ENCODE measurements at regions not wholly inside any gene's neighbourhood (a gene's known extent, or its start where the extent isn't known, plus 50 kb on each side); places are given as distances from the start of the nearest gene placed in this dataset.
"Not testable (repeated sequence)": the region's sequence is repeated elsewhere in the genome, so short reads cannot be mapped to it uniquely, and the experiment has no call there.

GRCh38 chr5:85441853-85442252 is 1057.2 kb upstream of the EDIL3 start:
- no peaks in the 10 kb centered on the region for H3K4me1 ChIP-seq (ENCODE audit: control insufficient read depth in 1 of 2, insufficient read depth in 2 of 2, low read length in 2 of 2)
- H3K27me3 ChIP-seq (ENCODE audit: control insufficient read depth in 1 of 2, insufficient read depth in 2 of 2, low read length in 2 of 2) = no peaks in the 10 kb centered on the region

GRCh38 chr5:85452322-85453025 is 1067.8 kb upstream of the EDIL3 start:
- Histone ChIP-seq H3K9ac (ENCODE audit: low read depth in 1 of 2, low read length in 2 of 2) (no peak overlapping the region), H3K4me1 (ENCODE audit: control insufficient read depth in 1 of 2, insufficient read depth in 2 of 2, low read length in 2 of 2) (no peaks in the 10 kb centered on the region), H3K36me3 (ENCODE audit: control insufficient read depth in 1 of 2, insufficient read depth in 2 of 2, low read length in 2 of 2) (no peaks in the 10 kb centered on the region), H3K27ac (ENCODE audit: low read depth, low read length) (no peak overlapping the region), H3K27me3 (ENCODE audit: control insufficient read depth in 1 of 2, insufficient read depth in 2 of 2, low read length in 2 of 2) (no peaks in the 10 kb centered on the region), H3K4me3 (ENCODE audit: low read depth in 1 of 2, low read length in 2 of 2) (no peak overlapping the region), H3K9me3 (ENCODE audit: control insufficient read depth in 1 of 2, low read length in 2 of 2) (peaks cover 0 to 6% of the 10 kb centered on the region in 2 donors)

More at GRCh38 chr5:85441853-85442252, 1057.2 kb upstream of the EDIL3 start:
- H3K36me3 ChIP-seq (ENCODE audit: control insufficient read depth in 1 of 2, insufficient read depth in 2 of 2, low read length in 2 of 2) = no peaks in the 10 kb centered on the region
- H3K9me3 ChIP-seq (ENCODE audit: control insufficient read depth in 1 of 2, low read length in 2 of 2) = no peaks in the 10 kb centered on the region
- H3K9ac ChIP-seq (ENCODE audit: low read depth in 1 of 2, low read length in 2 of 2) = no peak overlapping the region
- H3K27ac ChIP-seq (ENCODE audit: low read depth, low read length) = no peak overlapping the region
- H3K4me3 ChIP-seq (ENCODE audit: low read depth in 1 of 2, low read length in 2 of 2) = no peak overlapping the region

GRCh38 chr5:85453026-85453349 is 1068.3 kb upstream of the EDIL3 start:
- H3K27me3 ChIP-seq (ENCODE audit: control insufficient read depth in 1 of 2, insufficient read depth in 2 of 2, low read length in 2 of 2) = no peaks in the 10 kb centered on the region
- no peak overlapping the region for H3K4me3 ChIP-seq (ENCODE audit: low read depth in 1 of 2, low read length in 2 of 2)
- no peaks in the 10 kb centered on the region for H3K36me3 ChIP-seq (ENCODE audit: control insufficient read depth in 1 of 2, insufficient read depth in 2 of 2, low read length in 2 of 2)
- no peak overlapping the region for H3K9ac ChIP-seq (ENCODE audit: low read depth in 1 of 2, low read length in 2 of 2)
- no peaks in the 10 kb centered on the region for H3K4me1 ChIP-seq (ENCODE audit: control insufficient read depth in 1 of 2, insufficient read depth in 2 of 2, low read length in 2 of 2)
- peaks cover 0 to 6% of the 10 kb centered on the region in 2 donors for H3K9me3 ChIP-seq (ENCODE audit: control insufficient read depth in 1 of 2, low read length in 2 of 2)
- H3K27ac ChIP-seq (ENCODE audit: low read depth, low read length) = no peak overlapping the region

GRCh38 chr5:85458319-85458718 is 1073.6 kb upstream of the EDIL3 start:
- H3K9me3 ChIP-seq (ENCODE audit: control insufficient read depth in 1 of 2, low read length in 2 of 2) = peaks cover 2 to 9% of the 10 kb centered on the region in 2 donors
- no peaks in the 10 kb centered on the region for H3K4me1 ChIP-seq (ENCODE audit: control insufficient read depth in 1 of 2, insufficient read depth in 2 of 2, low read length in 2 of 2)
- H3K4me3 ChIP-seq (ENCODE audit: low read depth in 1 of 2, low read length in 2 of 2) = no peak overlapping the region
- H3K27ac ChIP-seq (ENCODE audit: low read depth, low read length) = no peak overlapping the region
- no peaks in the 10 kb centered on the region for H3K36me3 ChIP-seq (ENCODE audit: control insufficient read depth in 1 of 2, insufficient read depth in 2 of 2, low read length in 2 of 2)
- no peaks in the 10 kb centered on the region for H3K27me3 ChIP-seq (ENCODE audit: control insufficient read depth in 1 of 2, insufficient read depth in 2 of 2, low read length in 2 of 2)
- no peak overlapping the region for H3K9ac ChIP-seq (ENCODE audit: low read depth in 1 of 2, low read length in 2 of 2)

- H3K4me3 ChIP-seq (ENCODE audit: low read depth in 1 of 2, low read length in 2 of 2) = no peak overlapping the region
- H3K27ac ChIP-seq (ENCODE audit: low read depth, low read length) = no peak overlapping the region
- no peaks in the 10 kb centered on the region for H3K36me3 ChIP-seq (ENCODE audit: control insufficient read depth in 1 of 2, insufficient read depth in 2 of 2, low read length in 2 of 2)
- H3K9ac ChIP-seq (ENCODE audit: low read depth in 1 of 2, low read length in 2 of 2) = no peak overlapping the region
- peaks cover 2 to 13% of the 10 kb centered on the region in 2 donors for H3K9me3 ChIP-seq (ENCODE audit: control insufficient read depth in 1 of 2, low read length in 2 of 2)
- no peaks in the 10 kb centered on the region for H3K27me3 ChIP-seq (ENCODE audit: control insufficient read depth in 1 of 2, insufficient read depth in 2 of 2, low read length in 2 of 2)
- no peaks in the 10 kb centered on the region for H3K4me1 ChIP-seq (ENCODE audit: control insufficient read depth in 1 of 2, insufficient read depth in 2 of 2, low read length in 2 of 2)
Measured at GRCh38 chr5:85462957-85463356, 1078.3 kb upstream of the EDIL3 start.

GRCh38 chr5:85466423-85466822 is 1081.7 kb upstream of the EDIL3 start:
- H3K27ac ChIP-seq (ENCODE audit: low read depth, low read length) = no peak overlapping the region
- H3K9ac ChIP-seq (ENCODE audit: low read depth in 1 of 2, low read length in 2 of 2) = no peak overlapping the region
- peaks cover 3 to 10% of the 10 kb centered on the region in 2 donors for H3K9me3 ChIP-seq (ENCODE audit: control insufficient read depth in 1 of 2, low read length in 2 of 2)
- no peaks in the 10 kb centered on the region for H3K27me3 ChIP-seq (ENCODE audit: control insufficient read depth in 1 of 2, insufficient read depth in 2 of 2, low read length in 2 of 2)
- H3K36me3 ChIP-seq (ENCODE audit: control insufficient read depth in 1 of 2, insufficient read depth in 2 of 2, low read length in 2 of 2) = no peaks in the 10 kb centered on the region
- no peak overlapping the region for H3K4me3 ChIP-seq (ENCODE audit: low read depth in 1 of 2, low read length in 2 of 2)
- H3K4me1 ChIP-seq (ENCODE audit: control insufficient read depth in 1 of 2, insufficient read depth in 2 of 2, low read length in 2 of 2) = no peaks in the 10 kb centered on the region

GRCh38 chr5:85472749-85473148 is 1088.1 kb upstream of the EDIL3 start:
- no peaks in the 10 kb centered on the region for H3K36me3 ChIP-seq (ENCODE audit: control insufficient read depth in 1 of 2, insufficient read depth in 2 of 2, low read length in 2 of 2)
- no peak overlapping the region for H3K9ac ChIP-seq (ENCODE audit: low read depth in 1 of 2, low read length in 2 of 2)
- H3K27ac ChIP-seq (ENCODE audit: low read depth, low read length) = no peak overlapping the region
- H3K4me3 ChIP-seq (ENCODE audit: low read depth in 1 of 2, low read length in 2 of 2) = no peak overlapping the region
- no peaks in the 10 kb centered on the region for H3K4me1 ChIP-seq (ENCODE audit: control insufficient read depth in 1 of 2, insufficient read depth in 2 of 2, low read length in 2 of 2)
- H3K9me3 ChIP-seq (ENCODE audit: control insufficient read depth in 1 of 2, low read length in 2 of 2) = peaks cover 5 to 6% of the 10 kb centered on the region in 2 donors
- no peaks in the 10 kb centered on the region for H3K27me3 ChIP-seq (ENCODE audit: control insufficient read depth in 1 of 2, insufficient read depth in 2 of 2, low read length in 2 of 2)

GRCh38 chr5:85475151-85475550 is 1090.5 kb upstream of the EDIL3 start:
- not testable (repeated sequence) for H3K27ac ChIP-seq (ENCODE audit: low read depth, low read length); H3K4me3 ChIP-seq (ENCODE audit: low read depth in 1 of 2, low read length in 2 of 2); H3K9ac ChIP-seq (ENCODE audit: low read depth in 1 of 2, low read length in 2 of 2); H3K27me3 ChIP-seq (ENCODE audit: control insufficient read depth in 1 of 2, insufficient read depth in 2 of 2, low read length in 2 of 2); H3K9me3 ChIP-seq (ENCODE audit: control insufficient read depth in 1 of 2, low read length in 2 of 2); H3K36me3 ChIP-seq (ENCODE audit: control insufficient read depth in 1 of 2, insufficient read depth in 2 of 2, low read length in 2 of 2); H3K4me1 ChIP-seq (ENCODE audit: control insufficient read depth in 1 of 2, insufficient read depth in 2 of 2, low read length in 2 of 2)

GRCh38 chr5:85476617-85477016 is 1091.9 kb upstream of the EDIL3 start:
- Histone ChIP-seq H3K9ac (ENCODE audit: low read depth in 1 of 2, low read length in 2 of 2) (no peak overlapping the region), H3K27me3 (ENCODE audit: control insufficient read depth in 1 of 2, insufficient read depth in 2 of 2, low read length in 2 of 2) (no peaks in the 10 kb centered on the region), H3K9me3 (ENCODE audit: control insufficient read depth in 1 of 2, low read length in 2 of 2) (peaks cover 0 to 2% of the 10 kb centered on the region in 2 donors), H3K4me3 (ENCODE audit: low read depth in 1 of 2, low read length in 2 of 2) (no peak overlapping the region), H3K36me3 (ENCODE audit: control insufficient read depth in 1 of 2, insufficient read depth in 2 of 2, low read length in 2 of 2) (no peaks in the 10 kb centered on the region), H3K4me1 (ENCODE audit: control insufficient read depth in 1 of 2, insufficient read depth in 2 of 2, low read length in 2 of 2) (no peaks in the 10 kb centered on the region), H3K27ac (ENCODE audit: low read depth, low read length) (no peak overlapping the region)

- Histone ChIP-seq H3K27me3 (ENCODE audit: control insufficient read depth in 1 of 2, insufficient read depth in 2 of 2, low read length in 2 of 2) (no peaks in the 10 kb centered on the region), H3K4me1 (ENCODE audit: control insufficient read depth in 1 of 2, insufficient read depth in 2 of 2, low read length in 2 of 2) (no peaks in the 10 kb centered on the region), H3K27ac (ENCODE audit: low read depth, low read length) (no peak overlapping the region), H3K9me3 (ENCODE audit: control insufficient read depth in 1 of 2, low read length in 2 of 2) (peaks cover 0 to 2% of the 10 kb centered on the region in 2 donors), H3K4me3 (ENCODE audit: low read depth in 1 of 2, low read length in 2 of 2) (no peak overlapping the region), H3K36me3 (ENCODE audit: control insufficient read depth in 1 of 2, insufficient read depth in 2 of 2, low read length in 2 of 2) (no peaks in the 10 kb centered on the region), H3K9ac (ENCODE audit: low read depth in 1 of 2, low read length in 2 of 2) (no peak overlapping the region)
Measured at GRCh38 chr5:85479849-85480248, 1095.2 kb upstream of the EDIL3 start.

Data from duodenal mucosa (tissue), 2 donors.